ENCODE measurements at regions not wholly inside any gene's neighbourhood (a gene's known extent, or its start where the extent isn't known, plus 50 kb on each side); places are given as distances from the start of the nearest gene placed in this dataset.

DNA sequence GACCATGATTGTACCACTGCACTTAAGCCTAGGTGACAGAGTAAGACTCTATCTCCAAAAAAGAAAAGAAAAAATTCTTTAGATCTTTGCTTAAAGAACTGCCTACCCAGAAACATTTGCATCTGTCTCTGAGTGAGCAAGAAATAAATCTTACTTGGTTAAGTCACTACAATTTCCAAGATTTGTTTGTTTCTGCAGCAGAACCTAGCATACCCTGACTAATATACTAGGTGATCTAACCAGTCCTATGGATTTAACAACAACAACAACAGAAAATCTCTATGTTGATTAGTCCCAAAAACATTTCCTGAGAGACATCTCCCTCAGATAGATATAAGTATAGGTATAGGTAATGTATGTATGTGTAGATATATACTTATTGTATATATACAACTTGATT is 549.3 kb upstream of the PSMD7 start:
- in situ Hi-C loops (cut with HindIII; ENCODE audit: low pct_ligation_motif_present, low sequenced_read_pairs) = no loop called here
- H3K4me3 ChIP-seq (ENCODE audit: low read depth, low read length) = no peak overlapping the region
- DNase-seq = no peak
- H3K36me3 ChIP-seq (replicated peaks) = no peaks in the 10 kb centered on the region
- no peak overlapping the region for H3K27ac ChIP-seq
- TF ChIP-seq, protein P1, sequence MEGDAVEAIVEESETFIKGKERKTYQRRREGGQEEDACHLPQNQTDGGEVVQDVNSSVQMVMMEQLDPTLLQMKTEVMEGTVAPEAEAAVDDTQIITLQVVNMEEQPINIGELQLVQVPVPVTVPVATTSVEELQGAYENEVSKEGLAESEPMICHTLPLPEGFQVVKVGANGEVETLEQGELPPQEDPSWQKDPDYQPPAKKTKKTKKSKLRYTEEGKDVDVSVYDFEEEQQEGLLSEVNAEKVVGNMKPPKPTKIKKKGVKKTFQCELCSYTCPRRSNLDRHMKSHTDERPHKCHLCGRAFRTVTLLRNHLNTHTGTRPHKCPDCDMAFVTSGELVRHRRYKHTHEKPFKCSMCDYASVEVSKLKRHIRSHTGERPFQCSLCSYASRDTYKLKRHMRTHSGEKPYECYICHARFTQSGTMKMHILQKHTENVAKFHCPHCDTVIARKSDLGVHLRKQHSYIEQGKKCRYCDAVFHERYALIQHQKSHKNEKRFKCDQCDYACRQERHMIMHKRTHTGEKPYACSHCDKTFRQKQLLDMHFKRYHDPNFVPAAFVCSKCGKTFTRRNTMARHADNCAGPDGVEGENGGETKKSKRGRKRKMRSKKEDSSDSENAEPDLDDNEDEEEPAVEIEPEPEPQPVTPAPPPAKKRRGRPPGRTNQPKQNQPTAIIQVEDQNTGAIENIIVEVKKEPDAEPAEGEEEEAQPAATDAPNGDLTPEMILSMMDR (IDR thresholded peaks at IDR 0.05; ENCODE audit: low read depth, low read length, missing control alignments) = no peak
- H3K27me3 ChIP-seq (replicated peaks) = no peaks in the 10 kb centered on the region

DNA sequence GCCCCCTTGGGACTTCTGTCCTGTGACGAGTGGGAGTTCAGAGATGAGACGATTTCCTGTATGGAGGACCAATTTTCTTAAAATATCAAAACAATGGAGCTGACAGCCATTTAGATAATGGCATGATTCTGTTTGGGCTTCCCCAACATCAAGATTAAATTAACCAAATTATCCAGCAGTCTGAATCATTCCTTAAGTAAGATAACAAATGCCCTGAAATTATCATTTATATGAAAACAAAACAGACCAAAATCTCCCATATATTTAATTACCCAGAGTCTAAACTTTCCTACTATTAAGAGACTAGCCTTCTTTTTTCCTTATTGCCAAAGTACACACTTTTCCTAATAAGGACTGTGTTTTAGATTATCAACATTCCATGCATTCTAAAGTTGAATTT is 550.1 kb upstream of the PSMD7 start:
- H3K4me3 ChIP-seq (ENCODE audit: low read depth, low read length) = no peak overlapping the region
- H3K36me3 ChIP-seq (replicated peaks) = no peaks in the 10 kb centered on the region
- no peak overlapping the region for H3K27ac ChIP-seq
- in situ Hi-C loops (cut with HindIII; ENCODE audit: low pct_ligation_motif_present, low sequenced_read_pairs) = no loop called here
- no peak for DNase-seq
- no peaks in the 10 kb centered on the region for H3K27me3 ChIP-seq (replicated peaks)
- TF ChIP-seq, protein P1 (IDR thresholded peaks at IDR 0.05; ENCODE audit: low read depth, low read length, missing control alignments) = no peak

DNA sequence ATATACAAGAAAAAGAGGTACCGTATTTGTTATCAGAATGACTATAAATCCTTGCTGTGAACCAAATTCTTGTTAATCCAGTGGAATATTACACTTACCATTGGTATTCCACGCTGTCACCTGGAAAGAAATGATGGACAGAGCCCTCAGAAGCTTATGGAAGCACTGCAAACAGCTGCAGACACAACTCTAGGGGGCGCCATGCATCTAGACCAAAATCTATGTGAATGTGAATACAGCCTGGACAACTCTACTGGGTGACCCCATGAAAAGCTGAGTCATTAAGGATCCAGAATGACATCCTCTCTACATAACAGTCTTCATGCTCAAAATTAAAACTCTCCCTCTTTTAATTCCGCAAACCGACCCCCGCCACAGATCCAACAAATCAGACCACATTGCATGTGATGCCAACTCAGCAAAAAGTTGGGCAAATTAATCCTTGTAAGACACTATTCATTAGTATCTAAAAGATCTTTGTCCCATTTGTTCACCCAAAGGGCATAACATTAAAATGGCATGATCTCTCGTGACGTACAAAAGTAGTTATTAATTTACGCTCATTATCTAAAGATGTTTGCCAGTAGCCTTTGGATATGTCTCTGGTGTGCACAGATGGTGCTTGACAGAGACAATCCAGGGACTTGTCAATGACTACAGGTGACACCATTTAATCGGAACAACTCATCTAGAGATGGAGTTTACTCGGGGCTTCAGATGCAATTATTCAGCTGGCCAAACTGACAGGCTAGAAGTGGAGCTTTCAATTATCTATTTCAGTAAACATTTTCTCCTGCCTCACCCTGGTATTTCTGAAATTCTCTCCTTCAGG is 552.7 kb upstream of the PSMD7 start:
- Histone ChIP-seq H3K4me3 (ENCODE audit: low read depth, low read length) (no peak overlapping the region), H3K27me3 (replicated peaks) (no peaks in the 10 kb centered on the region), H3K27ac (no peak overlapping the region), H3K36me3 (replicated peaks) (no peaks in the 10 kb centered on the region)
- DNase-seq = no peak
- in situ Hi-C loops (cut with HindIII; ENCODE audit: low pct_ligation_motif_present, low sequenced_read_pairs) = no loop called here
- TF ChIP-seq, protein P1 (IDR thresholded peaks at IDR 0.05; ENCODE audit: low read depth, low read length, missing control alignments) = peak; percentile 22

DNA sequence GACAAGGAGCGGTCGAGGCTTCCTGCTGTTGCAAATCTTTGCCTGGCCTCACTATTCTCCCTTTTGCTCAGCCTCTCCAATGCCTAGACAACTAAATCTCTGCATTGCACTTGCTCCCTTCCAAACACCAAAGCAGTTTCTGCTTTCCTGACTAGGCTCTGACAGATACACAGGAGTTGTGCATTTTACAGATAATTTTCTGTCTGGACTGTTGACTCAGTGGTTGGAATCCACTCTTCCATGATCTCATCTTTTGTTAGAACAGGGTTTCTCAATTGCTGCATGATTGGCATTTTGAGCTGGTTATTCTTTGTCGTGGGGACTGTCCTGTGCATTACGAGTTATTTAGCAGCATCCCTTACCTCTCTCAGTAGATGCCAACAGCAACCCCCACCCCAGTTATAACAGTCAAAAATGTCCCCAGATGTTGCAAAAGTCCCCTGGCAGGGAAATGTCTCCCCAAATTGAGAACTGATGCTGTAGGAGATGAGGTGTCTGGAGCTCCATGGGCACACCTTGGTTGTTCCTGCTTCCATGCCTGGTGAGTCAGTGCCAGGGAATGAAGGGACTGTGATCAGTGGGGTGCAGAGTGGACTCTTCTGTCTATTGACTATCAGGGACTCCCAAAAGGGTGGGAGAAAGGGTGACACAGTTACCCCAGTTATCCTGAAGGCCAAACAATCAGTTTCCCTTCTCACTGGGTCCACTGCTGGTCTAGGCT is 557.4 kb upstream of the PSMD7 start:
- H3K4me3 ChIP-seq (ENCODE audit: low read depth, low read length) = no peak overlapping the region
- H3K36me3 ChIP-seq (replicated peaks) = no peaks in the 10 kb centered on the region
- no peak overlapping the region for H3K27ac ChIP-seq
- DNase-seq = no peak
- H3K27me3 ChIP-seq (replicated peaks) = no peaks in the 10 kb centered on the region
- in situ Hi-C loops (cut with HindIII; ENCODE audit: low pct_ligation_motif_present, low sequenced_read_pairs) = no loop called here
- TF ChIP-seq, protein P1 (IDR thresholded peaks at IDR 0.05; ENCODE audit: low read depth, low read length, missing control alignments) = no peak

DNA sequence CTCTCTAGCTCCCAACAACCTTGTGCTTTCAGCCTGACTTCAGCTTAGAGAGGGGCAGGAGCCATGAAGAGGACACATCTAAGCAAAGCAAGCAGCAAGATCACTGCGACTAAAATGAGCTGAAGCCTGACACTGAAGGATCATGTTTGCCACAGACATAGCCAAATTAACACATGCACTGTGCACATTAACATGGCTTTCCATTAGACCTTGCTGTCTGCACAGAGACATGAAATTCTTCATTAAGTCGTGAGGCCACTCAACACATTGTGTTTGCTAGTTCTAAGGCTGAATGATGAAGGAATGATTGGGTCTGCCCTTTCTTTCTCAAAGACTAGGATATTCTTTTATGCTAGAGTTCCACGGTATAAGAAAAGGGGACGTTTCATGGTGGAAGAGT is 558.3 kb upstream of the PSMD7 start:
- H3K4me3 ChIP-seq (ENCODE audit: low read depth, low read length) = no peak overlapping the region
- no peak for DNase-seq
- TF ChIP-seq, protein P1 (IDR thresholded peaks at IDR 0.05; ENCODE audit: low read depth, low read length, missing control alignments) = no peak
- in situ Hi-C loops (cut with HindIII; ENCODE audit: low pct_ligation_motif_present, low sequenced_read_pairs) = no loop called here
- no peaks in the 10 kb centered on the region for H3K36me3 ChIP-seq (replicated peaks)
- no peak overlapping the region for H3K27ac ChIP-seq
- H3K27me3 ChIP-seq (replicated peaks) = no peaks in the 10 kb centered on the region
